ENCODE measurements at regions not wholly inside any gene's neighbourhood (a gene's known extent, or its start where the extent isn't known, plus 50 kb on each side); places are given as distances from the start of the nearest gene placed in this dataset.

DNA sequence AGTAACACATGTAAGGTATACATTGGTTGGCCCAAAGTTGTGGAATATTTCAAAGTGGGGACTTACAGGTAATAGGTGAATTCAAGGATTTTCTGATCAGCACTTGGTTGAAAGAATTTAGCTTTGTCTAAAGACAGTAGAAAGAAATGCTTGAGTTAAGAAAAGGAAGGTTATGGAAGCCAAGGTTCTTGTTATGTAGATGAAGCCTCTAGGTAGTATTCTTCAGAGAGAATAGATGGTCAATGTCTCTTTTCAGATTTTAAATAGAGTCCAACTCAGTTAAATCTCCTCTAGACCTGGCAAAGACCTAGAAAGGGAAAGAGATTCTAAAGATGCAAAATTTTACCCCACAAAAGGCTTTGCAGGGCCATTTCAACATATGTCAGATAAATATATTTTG, 157.4 kb downstream of the ANKRD30B start:
- DNase-seq, result no peak

DNA sequence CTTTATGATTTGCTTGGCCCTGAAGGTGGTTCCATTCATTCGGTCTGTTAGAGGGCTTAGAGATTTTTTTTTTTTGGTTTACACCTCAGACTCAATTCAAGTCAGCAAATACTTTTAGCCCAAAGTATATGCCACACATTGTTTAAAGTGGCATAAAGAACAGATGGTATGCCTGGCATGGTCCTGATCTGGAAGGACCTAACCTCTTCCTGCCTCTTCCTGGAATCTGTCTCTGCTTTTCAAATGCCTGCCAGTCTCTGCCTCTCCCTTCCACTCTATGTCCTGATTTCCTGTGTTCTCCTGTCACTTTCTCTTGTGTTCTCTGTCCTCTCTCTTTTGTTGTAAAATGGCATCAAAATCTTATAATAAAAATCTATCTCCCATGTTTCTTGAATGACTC, 158.0 kb downstream of the ANKRD30B start:
- DNase-seq, result no peak

DNA sequence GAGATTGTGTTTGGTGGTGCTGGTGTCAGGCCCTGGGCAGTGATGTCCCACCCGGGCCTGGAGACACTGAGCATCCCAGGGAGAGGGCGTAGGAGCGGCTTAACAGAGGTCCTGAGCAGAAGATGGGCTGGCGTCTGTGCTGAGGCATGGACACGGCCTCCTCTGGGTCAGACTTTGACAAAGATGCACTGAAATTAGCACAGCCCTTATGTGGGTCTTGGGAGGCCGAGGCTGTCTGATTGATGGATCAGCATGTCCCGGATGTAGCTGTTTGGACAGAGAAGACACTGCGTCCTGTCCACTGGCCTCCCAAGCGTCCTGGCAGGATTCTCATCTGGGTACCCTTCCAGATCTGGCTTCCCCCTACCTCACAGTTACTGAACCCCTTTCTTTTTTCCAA, 159.4 kb downstream of the ANKRD30B start:
- no peak for DNase-seq

DNA sequence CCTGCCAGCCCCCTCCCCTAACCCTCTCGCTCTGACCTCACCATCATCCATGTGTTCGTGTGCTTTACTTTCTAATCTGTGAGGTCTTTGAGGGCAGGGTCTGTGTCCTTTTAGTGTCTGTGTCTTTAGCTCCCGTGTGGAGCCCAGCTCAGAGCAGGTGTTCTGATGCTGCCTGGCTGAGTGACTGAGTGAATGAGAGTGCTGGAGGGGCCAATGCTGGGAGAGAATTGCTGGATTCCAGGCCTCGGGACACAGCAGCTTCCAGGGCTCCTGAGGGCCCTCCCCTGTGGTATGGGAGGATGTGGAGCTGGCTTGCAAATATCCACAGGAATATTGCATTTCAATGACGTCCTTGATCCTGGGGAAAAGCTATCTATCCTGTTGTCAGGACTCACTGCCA, 160.6 kb downstream of the ANKRD30B start:
- no peak for DNase-seq

DNA sequence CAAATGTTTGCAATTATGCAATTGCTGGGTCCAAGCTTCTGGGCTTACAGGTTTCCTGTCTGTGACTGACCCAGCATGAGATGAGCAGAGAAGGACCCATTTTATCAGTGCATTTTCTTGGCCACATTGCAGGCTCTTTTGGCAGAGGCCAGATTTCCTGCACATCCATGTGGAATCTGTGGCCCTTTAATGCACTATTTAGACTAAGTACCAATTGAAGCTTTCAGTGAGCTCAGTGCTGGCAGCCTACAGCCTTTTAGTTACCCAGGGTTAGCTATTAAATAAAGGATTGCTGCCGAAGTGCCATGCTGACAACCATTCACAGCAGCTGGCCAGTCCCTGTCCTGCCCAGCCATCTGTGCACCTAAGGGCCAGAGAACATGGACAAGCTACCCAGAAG, 165.0 kb downstream of the ANKRD30B start:
- no peak for DNase-seq

DNA sequence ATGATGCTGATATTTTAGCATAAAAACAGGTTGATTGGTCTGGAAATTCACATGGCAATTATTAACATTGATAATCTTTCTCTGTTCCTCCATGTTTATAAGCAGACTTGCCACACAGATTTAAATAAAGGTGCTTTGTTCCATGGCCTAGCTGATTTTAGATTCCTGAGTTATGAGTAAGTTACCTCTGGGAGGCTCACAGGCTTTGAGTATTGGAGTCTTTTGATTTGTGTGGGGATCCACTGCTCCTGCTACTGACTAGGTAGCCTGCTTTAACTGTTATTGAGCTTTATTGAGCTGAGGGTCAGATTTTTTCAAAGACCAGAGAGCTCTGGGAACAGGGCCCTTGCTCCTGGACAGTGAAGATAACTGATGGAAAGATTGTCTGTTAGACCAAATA, 166.1 kb downstream of the ANKRD30B start:
- no peak for DNase-seq

DNA sequence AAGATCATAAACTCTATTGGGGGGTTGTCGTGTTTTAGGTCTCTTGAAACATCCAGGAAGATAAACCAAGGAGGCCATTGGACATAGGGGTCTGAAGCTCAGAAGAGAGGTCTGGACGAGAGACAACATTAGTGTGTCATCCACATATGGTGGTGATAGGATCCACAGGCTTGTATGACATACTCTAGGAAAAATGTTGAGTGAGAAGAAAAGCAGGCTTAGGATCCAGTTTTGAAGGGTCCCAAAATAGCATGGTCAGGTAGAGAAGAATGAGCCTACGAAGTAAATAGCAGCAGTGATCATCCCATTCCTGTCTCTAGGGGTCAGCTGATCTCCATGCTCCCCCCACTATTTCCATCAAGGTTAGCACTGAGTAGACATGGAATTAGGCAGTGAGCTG, 166.8 kb downstream of the ANKRD30B start:
- no peak for DNase-seq

DNA sequence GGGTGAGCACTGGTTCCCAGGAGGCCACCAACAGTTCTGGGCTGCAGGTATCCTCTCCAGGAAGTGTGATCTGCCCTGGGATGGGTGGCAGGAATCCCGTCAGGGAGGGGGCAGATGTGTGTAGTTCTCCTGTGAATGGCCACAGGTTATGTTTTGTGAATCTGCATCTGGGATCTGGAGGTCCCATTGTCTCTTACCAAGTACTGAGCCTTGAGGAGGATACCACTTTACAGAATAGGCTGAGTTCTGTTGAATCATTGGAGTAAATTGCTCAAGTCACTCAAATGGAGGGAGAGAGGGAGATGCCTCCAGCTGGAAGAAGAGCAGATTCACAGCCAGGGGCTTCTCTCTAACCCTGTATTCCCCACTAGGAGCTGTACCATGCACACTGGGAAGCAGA, 168.2 kb downstream of the ANKRD30B start:
- no peak for DNase-seq

DNA sequence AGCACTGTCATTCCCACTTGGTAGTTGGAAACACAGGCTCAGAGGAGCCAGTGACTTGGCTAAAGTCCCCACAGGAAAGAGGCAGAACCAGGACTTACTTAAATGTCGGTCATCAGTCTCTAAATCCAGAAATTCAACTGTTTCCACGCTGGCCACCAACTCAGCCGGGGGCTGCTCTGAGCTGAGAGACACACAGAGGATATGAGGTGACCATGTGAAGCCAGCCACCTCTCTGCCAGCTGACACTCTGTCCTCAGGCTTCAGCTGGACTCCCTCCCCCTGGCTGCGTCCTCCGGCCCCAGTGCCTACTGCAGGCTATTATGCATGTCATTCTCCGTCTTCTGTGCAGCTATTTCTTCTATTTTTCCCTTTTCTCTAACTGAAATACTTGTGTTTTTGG, 168.9 kb downstream of the ANKRD30B start:
- no peak for DNase-seq

DNA sequence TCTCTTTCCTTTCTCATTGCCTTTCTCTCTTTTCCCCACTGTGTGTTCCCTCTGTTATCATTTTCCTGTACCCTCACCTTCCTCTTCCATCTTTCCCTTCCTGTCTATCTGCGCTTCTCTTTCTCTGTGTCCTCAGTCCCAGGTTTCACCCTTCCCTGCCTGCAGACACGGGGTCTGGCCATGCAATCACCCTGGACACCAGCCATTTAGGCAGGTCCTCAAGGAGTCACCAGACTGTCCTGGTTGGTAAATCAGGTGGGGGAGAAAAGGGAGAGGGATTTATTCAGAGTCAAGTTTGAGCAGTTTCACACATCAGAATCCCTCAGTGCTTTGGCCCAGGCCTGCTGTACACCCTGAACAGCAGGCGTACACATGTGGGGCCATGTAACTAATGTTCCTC, 169.3 kb downstream of the ANKRD30B start:
- DNase-seq, result no peak

DNA sequence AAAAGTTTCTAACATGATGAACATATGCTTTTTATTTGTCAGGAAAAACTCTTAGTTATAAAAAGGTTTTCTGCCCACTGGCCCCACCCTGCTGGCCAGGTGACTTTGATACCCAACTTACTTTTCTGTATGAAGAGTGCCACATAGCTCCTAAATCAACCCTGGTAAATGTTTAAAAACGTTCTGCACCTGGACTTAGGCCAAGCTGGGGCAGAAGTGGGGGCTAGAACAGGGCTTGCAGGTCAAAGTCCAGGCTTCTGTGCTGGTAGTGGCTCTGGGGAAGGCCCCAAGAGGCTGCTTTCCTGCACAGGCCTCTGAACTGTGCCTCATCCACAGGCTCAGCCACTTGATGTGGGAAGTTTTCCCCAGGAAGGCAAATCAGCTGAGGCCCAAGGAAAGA, 171.7 kb downstream of the ANKRD30B start:
- DNase-seq, result no peak

DNA sequence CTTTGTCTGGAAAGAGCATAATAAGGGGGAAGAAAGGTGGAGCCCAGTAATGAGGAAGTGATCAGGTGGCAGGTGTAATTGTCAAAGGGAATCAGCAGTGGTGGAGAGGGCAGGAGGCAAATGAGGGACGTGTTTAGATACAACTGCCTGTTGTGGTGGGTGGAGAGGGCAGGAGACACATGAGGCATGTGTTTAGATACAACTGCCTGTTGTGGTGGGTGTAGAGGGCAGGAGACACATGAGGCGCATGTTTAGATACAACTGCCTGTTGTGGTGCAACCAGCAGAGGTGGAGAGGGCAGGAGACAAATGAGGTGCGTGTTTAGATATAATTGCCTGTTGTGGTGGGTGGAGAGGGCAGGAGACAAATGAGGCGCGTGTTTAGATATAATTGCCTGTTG, 173.1 kb downstream of the ANKRD30B start:
- no peak for DNase-seq

DNA sequence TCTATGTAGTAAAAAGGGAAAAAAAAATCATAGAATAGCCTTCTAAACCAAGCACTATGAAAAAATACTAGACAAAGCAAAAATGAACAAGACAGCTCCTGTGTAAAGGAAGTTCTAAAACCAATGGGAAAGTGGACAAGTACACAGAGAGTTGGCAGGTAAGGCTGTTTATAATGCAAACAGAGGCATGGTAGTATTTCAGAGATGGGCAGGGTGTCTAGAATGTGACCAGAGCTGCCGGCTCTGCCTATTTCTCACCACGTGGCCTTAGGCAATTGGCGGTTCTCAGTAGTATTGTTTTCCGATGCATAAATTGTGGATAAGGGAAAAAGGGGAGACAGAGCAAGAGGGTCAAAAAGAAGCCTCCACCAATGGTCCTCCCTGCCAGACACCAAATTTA, 173.6 kb downstream of the ANKRD30B start:
- DNase-seq, result no peak

DNA sequence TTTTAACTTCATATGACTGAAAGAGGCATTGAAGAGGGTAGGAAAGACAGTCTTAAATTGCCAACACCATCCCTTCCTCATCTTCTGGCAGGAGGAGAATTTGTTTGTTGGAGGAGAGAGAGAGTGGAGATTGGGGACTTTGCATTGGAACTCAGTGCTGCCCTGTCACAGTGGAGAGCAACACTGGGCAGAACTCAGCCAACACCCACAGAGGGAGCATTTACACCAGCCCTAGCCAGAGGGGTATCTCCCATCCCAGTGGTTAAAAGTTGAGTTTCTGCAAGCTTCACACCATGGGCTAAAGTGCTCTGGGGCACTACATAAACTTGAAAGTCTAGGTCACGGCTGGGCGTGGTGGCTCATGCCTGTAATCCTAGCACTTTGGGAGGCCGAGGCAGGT, 174.1 kb downstream of the ANKRD30B start:
- DNase-seq, result no peak

DNA sequence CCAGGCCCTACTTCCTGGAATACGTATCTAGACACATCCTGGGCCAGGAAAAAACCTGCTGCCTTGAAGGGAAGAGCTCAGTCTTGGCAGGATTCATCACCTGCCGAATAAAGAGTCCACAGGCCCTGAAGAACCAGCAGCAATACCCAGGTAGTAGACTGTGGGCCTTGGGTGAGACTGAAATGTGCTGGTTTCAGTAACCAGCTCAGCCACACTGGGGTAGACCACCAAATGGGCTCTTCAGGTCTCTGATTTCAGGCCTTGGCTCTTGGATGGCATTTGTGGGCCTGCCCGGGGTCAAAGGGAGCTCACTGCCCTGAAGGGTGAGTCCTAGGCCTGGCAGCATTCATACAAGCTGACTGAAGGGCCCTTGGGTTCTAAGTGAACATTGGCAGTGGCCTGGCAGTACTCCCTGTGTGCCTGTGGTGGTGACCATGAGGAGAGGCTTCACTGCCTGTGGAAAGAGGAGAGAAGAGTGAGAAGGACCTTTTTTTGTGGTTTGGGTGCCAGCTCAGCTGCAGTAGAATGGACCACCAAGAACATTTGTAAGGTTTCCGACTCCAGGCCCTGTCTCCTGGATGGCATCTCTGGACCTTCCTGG, 175.1 kb downstream of the ANKRD30B start:
- no peak for DNase-seq

DNA sequence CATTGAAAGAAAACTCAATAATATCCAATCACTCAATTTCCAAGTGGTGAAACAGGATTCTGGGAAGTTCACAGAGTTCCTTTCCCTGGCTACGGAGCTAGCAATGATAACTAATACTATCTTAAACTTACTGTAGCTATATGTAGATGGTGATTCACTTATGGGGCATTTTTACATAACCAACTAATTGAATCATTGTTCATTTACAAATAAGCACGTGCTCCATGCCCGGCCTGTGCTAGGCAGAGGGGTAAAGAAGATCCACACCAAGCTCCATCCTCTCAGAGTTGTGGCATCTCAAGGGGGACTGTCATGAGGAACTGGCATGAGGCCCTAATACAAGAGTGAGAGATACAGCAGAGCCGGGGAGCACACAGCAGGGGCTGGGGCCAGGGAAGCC, 176.3 kb downstream of the ANKRD30B start:
- DNase-seq, result no peak

DNA sequence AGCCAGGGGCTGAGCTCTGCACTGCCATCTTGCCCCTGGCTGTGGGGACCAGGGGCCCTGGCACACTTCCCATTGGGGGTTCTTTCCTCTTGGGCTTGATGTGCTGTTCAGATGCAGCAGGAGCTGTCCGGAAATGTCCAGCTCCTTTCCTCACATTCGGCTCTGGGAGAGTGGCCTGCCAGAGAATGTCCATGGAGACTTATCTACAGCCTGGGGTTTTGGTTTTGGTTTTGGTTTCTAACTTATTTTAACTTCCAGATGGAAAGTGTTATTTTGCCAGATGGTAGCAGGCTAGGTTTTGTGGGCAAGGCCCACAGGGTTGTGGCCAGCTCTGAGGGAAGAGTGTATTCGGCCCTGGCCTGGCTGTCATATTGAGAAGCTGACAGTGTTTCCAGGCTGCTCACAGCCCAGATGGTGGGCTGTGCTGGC, 177.3 kb downstream of the ANKRD30B start:
- DNase-seq, result no peak

DNA sequence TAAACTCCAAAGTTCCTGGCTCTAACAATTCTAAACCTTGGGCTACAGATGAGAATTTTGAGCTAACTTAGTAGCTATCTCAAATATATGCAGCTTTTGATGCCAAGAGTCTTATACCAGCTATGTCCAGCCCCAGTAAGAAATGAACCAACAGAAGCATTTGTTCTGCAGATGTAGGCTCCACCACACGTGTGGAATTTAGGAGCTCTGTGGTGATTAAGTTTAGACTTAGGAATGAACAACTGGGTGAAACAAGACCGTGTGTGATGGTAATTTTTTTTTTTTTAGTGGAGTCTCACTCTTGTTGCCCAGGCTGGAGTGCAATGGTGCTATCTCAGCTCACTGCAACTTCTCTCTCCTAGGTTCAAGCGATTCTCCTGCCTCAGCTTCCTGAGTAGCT, 179.7 kb downstream of the ANKRD30B start:
- no peak for DNase-seq

DNA sequence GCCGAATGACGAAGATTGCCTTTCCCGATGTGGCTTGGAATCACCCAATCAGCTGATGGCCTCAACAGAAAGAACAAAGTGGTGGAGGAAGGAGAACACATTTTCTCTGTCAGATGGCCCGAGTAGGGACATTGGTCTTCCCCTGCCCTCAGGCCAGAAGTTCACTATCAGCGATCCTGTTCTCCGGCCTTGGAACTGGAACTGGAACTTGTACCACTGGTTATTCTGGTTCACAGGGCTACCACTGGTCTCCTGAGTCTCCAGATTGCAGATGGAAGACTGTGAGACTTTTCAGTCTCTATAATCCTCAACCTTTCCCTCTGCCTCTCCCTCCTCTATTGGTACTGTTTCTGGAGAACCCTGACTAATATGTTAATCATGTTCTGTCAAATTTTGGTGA, 180.4 kb downstream of the ANKRD30B start:
- no peak for DNase-seq

DNA sequence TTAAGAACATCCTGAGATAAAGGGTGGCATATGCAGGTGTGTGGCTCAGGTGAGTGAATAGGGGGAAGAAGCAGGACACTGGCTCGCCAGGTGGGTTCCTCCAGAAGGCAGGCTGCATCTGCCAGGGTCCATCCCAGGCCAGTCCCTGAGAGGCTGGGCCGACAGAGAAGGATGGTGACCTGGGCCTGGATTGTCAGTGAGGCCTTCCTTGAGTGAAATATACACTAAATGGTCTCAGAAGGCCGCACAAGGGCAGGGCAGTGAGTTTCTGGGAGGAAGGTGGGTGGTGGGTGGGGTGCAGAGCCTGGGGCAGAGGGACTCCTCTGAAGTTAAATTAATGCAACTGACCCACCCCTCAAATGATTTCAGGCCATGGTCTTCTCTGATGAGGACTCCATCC, 182.1 kb downstream of the ANKRD30B start:
- DNase-seq, result no peak

DNA sequence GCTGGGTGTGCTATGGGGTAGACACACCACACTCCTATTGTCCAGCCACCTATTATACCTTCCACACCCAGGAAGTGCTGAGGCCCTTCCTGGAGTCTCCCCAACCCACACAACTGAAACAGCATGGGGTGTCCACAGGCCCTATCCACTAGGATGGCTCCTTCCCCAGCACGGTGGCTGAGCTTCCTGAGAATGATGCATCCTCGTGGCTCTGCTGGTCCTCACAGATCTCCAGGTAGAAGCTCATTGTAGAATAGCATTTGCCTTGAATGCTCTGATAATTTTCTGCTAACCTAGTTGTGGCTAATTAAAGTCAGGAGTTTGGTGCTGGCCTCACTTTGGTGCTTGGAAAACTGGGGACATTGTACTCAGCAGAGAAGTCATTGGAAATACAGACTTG, 182.6 kb downstream of the ANKRD30B start:
- DNase-seq, result no peak

DNA sequence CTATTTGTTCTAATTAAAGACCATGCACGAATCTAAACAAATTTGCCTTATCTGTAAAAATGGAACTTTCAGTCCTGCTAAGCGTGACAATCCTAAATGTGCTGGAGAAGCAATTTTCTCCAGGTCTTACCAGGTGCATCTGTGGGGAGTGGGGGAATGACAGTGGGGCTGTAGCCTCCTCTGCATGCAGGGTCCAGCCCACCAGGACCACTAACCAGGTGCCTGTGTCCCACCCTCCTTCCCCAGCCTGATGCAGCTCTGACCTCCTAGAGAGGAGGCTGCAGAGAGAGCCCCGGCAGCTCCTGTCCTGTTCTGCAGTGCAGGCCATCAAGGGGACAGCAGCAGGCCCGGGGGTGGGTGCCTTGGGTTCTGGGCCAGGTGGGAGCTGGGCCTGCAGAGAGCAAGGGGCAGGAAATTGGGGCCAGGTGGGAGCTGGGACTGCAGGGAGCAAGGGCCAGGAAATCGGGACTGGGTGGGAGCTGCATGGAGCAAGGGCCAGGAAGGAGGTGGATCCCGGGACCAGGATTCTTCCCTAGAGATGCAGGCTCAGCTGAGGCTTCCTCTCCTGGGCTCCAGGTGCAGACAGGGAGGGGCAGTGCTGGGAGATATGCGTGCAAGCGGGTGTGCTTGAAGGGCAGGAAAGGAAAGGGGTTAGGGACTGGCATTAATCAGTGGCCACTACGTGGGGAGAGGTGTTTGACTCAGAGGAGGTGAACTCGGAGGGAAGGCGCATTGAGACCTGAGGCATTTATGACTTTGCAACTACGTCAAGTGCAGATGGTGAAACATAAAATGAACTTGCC, 185.3 kb downstream of the ANKRD30B start:
- no peak for DNase-seq

DNA sequence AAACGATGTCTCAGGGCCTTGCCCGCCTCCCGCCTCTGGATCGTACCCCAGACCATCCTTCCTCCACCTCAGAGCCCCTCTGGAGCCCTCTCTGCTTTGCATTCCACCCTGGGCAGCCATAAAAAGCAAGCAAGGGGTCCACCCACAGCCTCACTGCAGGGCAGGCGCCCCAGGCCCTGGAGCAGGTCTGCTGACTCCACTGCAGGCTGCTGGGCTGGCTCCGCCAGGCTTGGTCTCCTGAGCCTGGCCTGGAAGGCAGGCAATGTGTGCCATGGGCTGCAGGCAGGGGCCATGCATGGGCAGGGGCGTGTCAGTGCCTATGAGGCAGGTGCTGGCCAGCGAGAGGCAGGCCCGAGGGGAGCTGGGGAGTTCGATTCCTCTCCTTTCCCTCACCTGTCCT, 186.0 kb downstream of the ANKRD30B start:
- no peak for DNase-seq

DNA sequence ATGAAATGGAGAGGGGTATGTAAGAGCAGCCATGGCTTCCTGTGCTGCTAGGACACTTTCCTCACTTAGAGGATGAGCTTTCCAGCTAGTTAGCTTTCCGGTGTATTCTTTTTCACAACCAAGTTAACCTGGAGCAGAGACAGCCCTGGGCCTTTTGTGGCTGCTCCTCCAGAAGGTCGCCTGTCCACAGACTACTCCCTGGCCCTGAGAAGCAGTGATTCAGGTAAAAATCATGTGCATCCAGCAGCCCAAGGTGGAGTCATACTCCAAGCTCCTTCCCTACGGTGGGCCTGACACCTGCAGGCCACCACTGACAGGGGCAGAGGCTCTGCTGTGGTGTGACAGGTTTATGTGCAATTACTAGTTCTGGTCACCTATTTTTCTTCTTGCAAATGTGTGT, 187.2 kb downstream of the ANKRD30B start:
- no peak for DNase-seq

DNA sequence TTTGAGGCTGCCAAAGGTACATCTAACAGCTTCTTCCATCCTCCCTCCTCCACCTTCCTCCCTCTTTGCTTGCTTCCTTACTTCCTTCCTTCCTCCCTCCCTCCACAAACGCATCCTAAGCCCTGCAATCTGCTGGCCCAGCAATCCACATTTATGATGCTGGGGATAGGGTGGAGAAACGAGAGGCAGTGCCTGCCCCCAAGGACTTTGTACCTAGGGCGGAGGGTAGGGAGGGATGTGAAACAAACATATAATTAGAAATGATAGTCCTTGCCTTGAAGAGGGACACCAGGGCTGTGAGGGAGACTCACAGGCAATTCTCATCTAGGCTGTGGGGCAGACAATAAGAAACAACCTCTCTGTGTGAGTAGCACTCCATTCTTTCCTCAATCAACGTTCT, 188.3 kb downstream of the ANKRD30B start:
- DNase-seq, result no peak

Data from activated T-cell treated with anti-CD3 and anti-CD28 coated beads, Interleukin-2, amount 50 U/mL, for 48 hours (primary cell).